A549 (cell line): ENCODE measurements at regions not wholly inside any gene's neighbourhood (a gene's known extent, or its start where the extent isn't known, plus 50 kb on each side); places are given as distances from the start of the nearest gene placed in this dataset.

Source experiments
- BHLHE40 ChIP-seq: IDR thresholded peaks from 2 replicates; pipeline ENCODE4 v1.6.1; 2012; ENCODE audit warnings: low read depth, low read length, inconsistent platforms
- CHD4 ChIP-seq: fragments of 200-600 bp; sonication (generic); IDR thresholded peaks from 2 replicates; pipeline ENCODE4 v1.6.1; 2016; ENCODE audit warnings: antibody characterized with exemption, mild to moderate bottlenecking, borderline replicate concordance
- EP300 ChIP-seq, 2 experiments: fragments of >200 bp; sonication (Bioruptor Twin); formaldehyde crosslinking; IDR thresholded peaks; 2 replicates in 1 of 2; 3 replicates in 1 of 2; pipeline ENCODE4 v1.6.1; 2016 to 2017
- HDAC2 ChIP-seq: fragments of 200-600 bp; sonication (generic); IDR thresholded peaks from 2 replicates; pipeline ENCODE4 v1.6.1; 2016
- RFX5 ChIP-seq: fragments of 450-650 bp; IDR thresholded peaks from 2 replicates; pipeline ENCODE4 v1.7.1; 2014; ENCODE audit warnings: antibody characterized with exemption, mild to moderate bottlenecking, moderate library complexity
- TF ChIP-seq, protein P1 (sequence below): fragments of >200 bp; sonication (Bioruptor Twin); formaldehyde crosslinking; IDR thresholded peaks from 3 replicates; pipeline ENCODE4 v1.5.1; 2016
- TF ChIP-seq, protein P2 (sequence below): fragments of 200-600 bp; sonication (generic); IDR thresholded peaks from 2 replicates; pipeline ENCODE4 v1.6.1; 2016; ENCODE audit warnings: antibody characterized with exemption, mild to moderate bottlenecking, moderate library complexity

DNA sequence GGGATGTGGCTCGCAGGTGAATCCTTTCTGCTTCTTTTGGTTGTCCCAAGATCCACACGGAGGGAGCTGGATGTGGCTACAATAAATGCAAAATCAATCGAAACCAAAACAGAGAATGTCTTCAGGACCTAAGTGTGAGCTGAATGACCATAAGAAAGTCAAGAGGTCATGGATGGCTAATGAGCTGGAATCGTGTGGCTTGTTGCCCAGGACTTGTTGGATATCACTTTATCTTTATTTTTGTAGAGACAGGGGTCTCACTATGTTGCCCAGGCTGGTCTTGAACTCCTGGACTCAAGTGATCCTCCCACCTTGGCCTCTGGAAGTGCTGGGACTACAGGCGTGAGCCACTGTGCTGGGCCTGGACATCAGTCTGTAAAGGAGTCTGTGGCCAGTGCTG, 326.8 kb upstream of the N4BP1 start:
- TF ChIP-seq CHD4 (no peak), HDAC2 (no peak), EP300 (IDR thresholded peaks at IDR 0.05) (no peak), RFX5 (no peak), BHLHE40 (no peak)
- TF ChIP-seq, protein P1, sequence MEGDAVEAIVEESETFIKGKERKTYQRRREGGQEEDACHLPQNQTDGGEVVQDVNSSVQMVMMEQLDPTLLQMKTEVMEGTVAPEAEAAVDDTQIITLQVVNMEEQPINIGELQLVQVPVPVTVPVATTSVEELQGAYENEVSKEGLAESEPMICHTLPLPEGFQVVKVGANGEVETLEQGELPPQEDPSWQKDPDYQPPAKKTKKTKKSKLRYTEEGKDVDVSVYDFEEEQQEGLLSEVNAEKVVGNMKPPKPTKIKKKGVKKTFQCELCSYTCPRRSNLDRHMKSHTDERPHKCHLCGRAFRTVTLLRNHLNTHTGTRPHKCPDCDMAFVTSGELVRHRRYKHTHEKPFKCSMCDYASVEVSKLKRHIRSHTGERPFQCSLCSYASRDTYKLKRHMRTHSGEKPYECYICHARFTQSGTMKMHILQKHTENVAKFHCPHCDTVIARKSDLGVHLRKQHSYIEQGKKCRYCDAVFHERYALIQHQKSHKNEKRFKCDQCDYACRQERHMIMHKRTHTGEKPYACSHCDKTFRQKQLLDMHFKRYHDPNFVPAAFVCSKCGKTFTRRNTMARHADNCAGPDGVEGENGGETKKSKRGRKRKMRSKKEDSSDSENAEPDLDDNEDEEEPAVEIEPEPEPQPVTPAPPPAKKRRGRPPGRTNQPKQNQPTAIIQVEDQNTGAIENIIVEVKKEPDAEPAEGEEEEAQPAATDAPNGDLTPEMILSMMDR, result no peak
- TF ChIP-seq, protein P2, sequence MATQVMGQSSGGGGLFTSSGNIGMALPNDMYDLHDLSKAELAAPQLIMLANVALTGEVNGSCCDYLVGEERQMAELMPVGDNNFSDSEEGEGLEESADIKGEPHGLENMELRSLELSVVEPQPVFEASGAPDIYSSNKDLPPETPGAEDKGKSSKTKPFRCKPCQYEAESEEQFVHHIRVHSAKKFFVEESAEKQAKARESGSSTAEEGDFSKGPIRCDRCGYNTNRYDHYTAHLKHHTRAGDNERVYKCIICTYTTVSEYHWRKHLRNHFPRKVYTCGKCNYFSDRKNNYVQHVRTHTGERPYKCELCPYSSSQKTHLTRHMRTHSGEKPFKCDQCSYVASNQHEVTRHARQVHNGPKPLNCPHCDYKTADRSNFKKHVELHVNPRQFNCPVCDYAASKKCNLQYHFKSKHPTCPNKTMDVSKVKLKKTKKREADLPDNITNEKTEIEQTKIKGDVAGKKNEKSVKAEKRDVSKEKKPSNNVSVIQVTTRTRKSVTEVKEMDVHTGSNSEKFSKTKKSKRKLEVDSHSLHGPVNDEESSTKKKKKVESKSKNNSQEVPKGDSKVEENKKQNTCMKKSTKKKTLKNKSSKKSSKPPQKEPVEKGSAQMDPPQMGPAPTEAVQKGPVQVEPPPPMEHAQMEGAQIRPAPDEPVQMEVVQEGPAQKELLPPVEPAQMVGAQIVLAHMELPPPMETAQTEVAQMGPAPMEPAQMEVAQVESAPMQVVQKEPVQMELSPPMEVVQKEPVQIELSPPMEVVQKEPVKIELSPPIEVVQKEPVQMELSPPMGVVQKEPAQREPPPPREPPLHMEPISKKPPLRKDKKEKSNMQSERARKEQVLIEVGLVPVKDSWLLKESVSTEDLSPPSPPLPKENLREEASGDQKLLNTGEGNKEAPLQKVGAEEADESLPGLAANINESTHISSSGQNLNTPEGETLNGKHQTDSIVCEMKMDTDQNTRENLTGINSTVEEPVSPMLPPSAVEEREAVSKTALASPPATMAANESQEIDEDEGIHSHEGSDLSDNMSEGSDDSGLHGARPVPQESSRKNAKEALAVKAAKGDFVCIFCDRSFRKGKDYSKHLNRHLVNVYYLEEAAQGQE, result no peak
